ENCODE measurements at regions not wholly inside any gene's neighbourhood (a gene's known extent, or its start where the extent isn't known, plus 50 kb on each side); places are given as distances from the start of the nearest gene placed in this dataset.
"Not testable (repeated sequence)": the region's sequence is repeated elsewhere in the genome, so short reads cannot be mapped to it uniquely, and the experiment has no call there.

DNA sequence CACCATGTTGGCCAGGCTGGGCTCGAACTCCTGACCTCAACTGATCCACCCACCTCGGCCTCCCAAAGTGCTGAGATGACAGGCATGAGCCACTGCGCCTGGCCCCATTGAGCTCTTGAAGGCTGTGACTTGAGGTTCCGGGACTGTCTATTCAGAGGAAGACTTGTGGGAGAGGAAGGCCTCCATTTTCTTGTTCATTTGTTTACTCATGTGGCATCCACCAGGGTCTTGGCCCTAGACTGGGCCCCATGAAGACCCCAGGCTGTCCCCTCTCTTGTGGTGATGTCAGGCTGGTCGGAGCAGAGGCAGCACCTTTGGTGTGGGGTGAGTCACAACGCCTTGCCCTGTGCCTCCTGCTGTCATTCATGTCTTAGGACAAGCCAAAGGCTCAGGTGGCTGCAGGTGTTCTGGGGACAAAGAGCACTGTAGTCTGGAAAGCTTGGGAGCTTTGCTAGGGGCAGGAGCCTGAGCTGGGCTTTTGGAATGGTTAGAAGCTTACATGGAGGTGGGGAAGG is 224.6 kb upstream of the C1orf174 start:
- in situ Hi-C loops (cut with HindIII; ENCODE audit: low sequenced_read_pairs) = loop anchor here (25.0 kb wide), 1 partner anchor 1663 kb away; no protein-coding TSS in a partner anchor

DNA sequence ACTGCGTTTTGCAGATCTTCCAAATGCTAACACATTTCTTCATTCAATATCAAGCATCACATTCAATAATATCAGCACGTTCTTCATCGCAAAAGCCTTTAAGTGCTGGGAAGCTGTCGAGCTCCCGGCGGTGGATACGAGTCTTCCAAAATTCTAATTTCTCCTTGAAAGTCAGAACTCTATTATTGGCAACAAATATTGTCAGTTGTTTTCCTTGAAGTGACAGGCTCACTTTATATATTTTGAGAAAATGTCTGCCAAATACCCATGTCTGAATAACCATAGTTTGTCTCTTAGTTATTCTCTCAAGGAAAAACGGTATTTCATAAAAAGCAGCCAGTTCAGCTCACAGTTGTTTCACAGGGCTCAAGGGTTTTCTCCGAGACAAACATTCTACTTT is 226.2 kb upstream of the C1orf174 start:
- DNase-seq (ENCODE audit: low spot score) = no peak
- in situ Hi-C loops (cut with HindIII; ENCODE audit: low sequenced_read_pairs) = loop anchor here (25.0 kb wide), 1 partner anchor 1661 kb away; no protein-coding TSS in a partner anchor

More for the DNA sequence above, 224.6 kb upstream of the C1orf174 start:
- DNase-seq (ENCODE audit: low spot score) = no peak

DNA sequence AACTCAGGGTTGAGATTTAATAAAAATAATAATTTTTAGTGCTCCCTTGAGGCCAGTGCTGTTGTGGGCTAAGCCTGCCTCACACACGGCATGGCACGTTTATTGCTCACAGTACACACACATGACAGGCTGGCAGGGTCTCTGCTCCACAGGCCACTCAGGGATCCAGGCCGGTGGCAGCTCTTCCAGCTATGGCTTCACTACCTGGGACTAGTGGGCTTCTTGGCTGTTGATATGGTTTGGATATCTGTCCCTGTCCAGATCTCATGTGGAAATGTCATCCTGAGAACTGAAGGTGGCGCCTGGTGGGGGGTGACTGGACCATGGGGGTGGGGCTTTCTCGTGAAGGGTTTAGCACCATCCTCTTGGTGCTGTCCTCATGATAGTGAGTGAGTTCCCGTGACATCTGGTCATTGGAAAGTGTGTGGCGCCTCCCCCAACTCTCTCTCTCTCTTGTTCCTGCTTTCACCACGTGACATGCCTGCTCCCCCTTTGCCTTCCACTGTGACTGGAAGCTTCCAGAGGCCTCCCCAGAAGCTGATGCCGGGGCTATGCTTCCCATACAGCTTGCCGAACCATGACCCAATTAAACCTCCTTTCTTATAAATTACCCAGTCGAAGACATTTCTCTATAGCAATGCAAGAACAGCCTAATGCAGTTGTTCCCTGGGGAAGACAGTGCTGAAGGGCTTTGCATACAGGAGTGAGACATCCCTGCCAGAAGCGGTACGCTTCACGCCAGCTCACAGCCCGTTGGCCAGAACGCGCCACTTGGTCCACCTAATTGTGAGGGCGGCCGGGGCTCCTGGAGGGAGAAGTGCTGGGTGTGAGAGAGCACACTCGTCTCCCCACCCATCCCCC is 226.9 kb upstream of the C1orf174 start:
- no peak for DNase-seq (ENCODE audit: low spot score)

DNA sequence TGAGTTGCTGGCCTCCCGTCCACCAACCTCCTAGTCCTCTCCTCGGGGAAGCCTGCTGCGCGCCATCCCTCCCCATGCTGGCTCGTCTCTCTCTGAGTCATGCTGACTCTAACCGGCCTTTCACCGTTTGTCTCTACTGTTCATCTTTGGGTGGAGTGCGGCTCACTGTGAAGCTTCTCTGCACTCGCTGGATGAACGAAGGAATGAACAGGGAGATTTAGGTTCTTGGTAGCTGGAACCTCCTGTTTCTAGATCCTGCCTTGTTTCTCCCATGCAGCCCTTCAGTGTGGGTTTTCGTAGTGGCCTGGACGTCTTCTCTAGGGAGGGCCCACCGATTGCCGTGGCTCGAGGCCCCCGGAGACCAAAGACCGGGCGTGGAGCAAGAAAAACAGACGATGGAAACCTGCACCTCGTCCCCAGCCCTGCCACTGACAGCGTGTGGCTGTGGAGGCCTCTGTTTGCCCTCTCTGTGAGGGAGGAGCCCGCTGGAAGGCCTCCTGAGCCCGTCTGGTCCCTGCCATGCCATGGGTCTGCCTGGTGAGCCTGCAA is 227.6 kb upstream of the C1orf174 start:
- in situ Hi-C loops (cut with HindIII; ENCODE audit: low sequenced_read_pairs) = loop anchor here (25.0 kb wide), 1 partner anchor 1660 kb away; no protein-coding TSS in a partner anchor
- no peak for DNase-seq (ENCODE audit: low spot score)

More for the DNA sequence above, 226.9 kb upstream of the C1orf174 start:
- in situ Hi-C loops (cut with HindIII; ENCODE audit: low sequenced_read_pairs) = loop anchor here (25.0 kb wide), 1 partner anchor 1660 kb away; no protein-coding TSS in a partner anchor

DNA sequence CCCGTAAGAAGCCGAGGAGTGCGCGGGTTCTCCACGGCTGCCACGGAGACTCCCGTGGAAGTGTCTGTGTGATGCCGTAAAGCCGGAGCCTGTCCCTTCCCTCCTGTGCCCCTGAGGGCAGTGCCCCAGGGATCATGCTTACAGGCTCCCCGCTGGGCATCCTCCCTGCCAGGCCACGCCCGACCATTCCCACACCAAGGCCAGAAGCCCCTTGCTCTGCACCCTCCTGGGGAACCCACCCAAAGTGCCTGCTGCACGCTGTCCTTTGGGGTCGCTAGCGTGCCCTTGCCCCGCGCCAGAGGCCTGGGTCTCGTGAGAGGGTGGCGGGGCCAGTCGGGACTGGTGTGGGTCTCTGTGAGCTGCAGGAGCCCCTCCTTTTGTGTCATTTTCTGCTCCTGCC is 228.5 kb upstream of the C1orf174 start:
- in situ Hi-C loops (cut with HindIII; ENCODE audit: low sequenced_read_pairs) = loop anchor here (25.0 kb wide), 1 partner anchor 1659 kb away; no protein-coding TSS in a partner anchor
- DNase-seq (ENCODE audit: low spot score) = no peak

DNA sequence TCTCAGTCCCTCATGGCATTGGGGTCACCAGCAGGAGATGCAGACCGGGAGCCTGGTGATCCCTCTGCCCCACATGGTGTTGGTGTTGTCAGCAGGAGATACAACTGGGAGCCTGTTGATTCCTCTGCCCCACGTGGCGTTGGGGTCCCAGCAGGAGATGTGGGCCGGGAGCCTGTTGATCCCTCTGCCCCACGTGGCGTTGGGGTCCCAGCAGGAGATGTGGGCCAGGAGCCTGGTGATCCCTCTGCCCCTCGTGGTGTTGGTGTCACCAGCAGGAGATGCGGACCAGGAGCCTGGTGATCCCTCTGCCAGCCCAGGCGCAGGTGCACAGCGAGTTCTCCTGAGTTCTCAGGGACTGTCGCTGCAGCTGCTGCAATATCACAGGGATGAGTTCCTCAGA is 229.6 kb upstream of the C1orf174 start:
- in situ Hi-C loops (cut with HindIII; ENCODE audit: low sequenced_read_pairs) = loop anchor here (25.0 kb wide), 1 partner anchor 1658 kb away; no protein-coding TSS in a partner anchor
- DNase-seq (ENCODE audit: low spot score) = no peak

DNA sequence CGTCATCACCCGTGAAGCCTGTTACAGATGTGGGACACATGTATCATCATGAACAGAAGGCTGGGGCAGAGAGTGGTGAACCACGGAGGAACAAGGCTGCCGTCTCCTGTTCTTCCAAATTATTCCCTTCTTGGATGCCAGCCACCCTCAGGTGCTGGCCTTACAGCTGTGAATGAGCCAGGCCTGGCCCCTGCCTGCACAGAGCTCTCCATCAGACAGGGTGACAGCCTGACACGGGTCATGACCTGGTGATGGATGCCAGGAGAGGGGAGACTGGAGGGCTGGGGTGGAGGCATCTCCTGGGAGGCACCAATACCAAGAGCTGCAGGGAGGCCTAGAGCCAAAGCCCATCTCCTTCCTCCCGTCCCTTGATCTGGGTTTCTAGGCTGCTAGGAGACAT is 230.0 kb upstream of the C1orf174 start:
- in situ Hi-C loops (cut with HindIII; ENCODE audit: low sequenced_read_pairs) = loop anchor here (25.0 kb wide), 1 partner anchor 1657 kb away; no protein-coding TSS in a partner anchor
- DNase-seq (ENCODE audit: low spot score) = no peak

DNA sequence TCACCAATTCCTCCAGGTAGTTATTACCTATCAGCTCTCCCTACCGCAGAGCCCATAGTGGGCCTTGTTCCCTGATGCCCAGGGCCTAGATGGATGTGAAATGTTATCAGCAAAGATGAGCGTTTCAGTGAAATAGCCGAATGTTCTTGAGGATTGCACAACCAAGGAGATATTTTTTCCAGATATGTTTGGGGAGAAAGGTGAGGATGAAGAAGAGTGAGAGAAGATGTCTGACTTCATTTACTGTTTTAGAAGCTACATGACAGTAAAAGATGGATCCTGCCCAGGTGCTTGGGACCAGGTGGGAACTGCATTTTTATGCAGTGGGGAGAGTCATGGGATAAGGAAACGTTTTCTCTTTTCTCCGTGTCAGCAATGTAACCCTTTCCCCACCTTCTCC is 231.7 kb upstream of the C1orf174 start:
- DNase-seq (ENCODE audit: low spot score) = no peak
- in situ Hi-C loops (cut with HindIII; ENCODE audit: low sequenced_read_pairs) = loop anchor here (25.0 kb wide), 1 partner anchor 1656 kb away; no protein-coding TSS in a partner anchor

DNA sequence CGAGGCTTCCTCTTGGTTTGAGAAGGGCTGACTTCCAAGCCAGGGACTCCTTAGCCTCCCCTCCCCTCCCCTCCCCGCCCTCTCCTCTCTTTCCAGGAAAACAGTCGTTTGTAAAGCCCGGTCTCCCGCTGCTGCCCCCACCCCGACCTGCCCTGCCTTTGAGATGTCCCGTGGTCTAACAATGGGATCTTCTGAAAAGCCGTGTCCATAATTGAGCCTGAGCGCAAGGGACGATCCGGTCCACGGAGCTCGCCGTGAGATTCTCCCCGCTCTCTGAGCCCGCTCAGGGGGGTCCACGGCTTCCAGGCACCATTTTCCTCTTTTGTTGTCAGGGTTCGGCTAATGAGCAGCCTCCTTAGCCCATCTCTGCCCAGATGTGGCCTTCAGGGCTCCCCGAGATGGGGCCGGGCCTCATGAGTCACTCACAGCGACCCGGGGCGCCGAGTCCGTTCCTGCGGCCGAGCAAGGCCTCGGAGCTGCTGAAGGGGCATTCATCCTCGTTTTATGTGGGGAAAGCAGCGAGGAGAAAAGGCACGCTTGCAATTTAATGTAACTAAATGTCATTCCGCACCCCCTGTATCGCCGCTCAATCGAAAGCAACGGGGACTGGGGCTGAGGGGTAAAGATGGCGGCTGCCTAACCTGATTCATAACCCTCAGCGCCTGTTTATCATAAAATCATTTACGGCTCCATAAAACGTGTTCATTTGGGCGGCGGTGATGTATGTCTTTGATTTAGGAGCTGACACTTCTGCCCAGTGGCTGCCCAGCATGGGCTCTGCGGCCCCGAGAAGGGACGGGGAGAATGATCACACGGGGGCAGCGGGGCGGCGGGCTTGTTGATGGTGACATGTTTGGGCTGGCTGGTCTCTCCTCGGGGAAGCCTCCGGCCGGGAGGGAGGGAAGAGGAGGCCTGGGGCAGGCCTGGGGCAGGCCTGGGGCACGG is 232.6 kb upstream of the C1orf174 start:
- no peak for DNase-seq (ENCODE audit: low spot score)
- in situ Hi-C loops (cut with HindIII; ENCODE audit: low sequenced_read_pairs) = loop anchor here (25.0 kb wide), 1 partner anchor 1655 kb away; no protein-coding TSS in a partner anchor

DNA sequence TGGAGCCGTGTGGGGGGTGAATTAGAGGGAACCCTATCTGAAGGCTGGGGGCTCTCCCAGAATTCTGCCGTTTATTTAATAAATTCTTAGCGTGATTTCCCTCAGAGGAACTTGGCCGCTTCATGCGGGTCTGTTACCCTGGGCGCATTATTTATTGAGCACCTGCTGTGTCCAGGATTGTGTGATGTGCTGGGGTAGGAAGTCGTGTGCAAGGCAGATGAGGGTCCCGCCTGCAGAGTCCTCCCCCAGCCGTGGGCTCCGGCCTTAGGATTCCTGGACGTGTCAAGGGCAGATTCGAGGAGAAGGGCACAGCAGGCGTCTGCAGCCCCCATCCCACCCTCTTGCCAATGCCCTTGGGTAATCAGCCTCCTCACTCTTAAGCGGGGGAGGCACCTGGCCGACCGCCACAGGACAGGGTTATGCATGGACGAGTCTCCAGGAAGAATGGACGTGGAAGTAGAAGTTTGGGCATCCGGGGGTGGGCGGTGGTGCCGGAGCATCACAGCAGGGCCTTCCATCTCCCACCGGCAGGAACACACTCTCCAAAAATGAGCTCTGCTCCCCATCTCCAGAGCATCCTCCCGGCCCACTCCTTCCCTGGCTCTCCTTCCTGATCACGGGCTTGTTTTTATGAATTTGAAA is 233.3 kb upstream of the C1orf174 start:
- in situ Hi-C loops (cut with HindIII; ENCODE audit: low sequenced_read_pairs) = loop anchor here (25.0 kb wide), 1 partner anchor 1654 kb away; no protein-coding TSS in a partner anchor

DNA sequence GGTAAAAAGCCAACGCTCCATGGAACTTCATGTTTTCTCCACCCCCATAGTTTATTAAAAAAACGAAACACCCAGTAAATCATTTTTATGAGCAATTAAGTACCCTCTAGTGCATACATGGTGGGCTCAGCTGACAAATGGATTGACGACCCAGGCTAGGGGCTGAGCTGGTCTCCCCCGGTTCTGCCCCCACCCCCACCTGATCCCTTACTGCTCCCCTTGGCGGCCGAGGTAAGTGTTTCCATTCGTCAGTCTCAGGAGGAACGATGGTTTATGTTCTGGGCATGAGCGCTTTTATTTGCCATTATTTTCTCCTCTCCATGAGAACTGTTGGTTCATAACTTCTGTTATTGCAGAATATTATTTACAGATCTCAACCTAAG is 233.9 kb upstream of the C1orf174 start:
- no peak for DNase-seq (ENCODE audit: low spot score)
- in situ Hi-C loops (cut with HindIII; ENCODE audit: low sequenced_read_pairs) = loop anchor here (25.0 kb wide), 1 partner anchor 1653 kb away; no protein-coding TSS in a partner anchor

More for the DNA sequence above, 233.3 kb upstream of the C1orf174 start:
- DNase-seq (ENCODE audit: low spot score) = no peak

DNA sequence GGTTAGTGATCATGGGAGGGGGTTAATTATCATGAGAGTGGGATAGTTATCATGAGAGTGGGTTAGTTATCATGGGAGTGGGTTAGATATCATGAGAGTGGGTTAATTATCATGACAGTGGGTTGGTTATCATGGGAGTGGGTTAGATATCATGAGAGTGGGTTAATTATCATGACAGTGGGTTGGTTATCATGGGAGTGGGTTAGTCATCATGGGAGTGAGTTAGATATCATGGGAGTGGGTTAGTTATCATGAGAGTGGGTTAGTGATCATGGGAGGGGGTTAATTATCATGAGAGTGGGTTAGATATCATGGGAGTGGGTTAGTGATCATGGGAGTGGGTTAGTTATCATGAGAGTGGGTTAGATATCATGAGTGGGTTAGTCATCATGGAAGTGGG is 235.8 kb upstream of the C1orf174 start:
- not testable (repeated sequence) for DNase-seq (ENCODE audit: low spot score)
- in situ Hi-C loops (cut with HindIII; ENCODE audit: low sequenced_read_pairs) = loop anchor here (25.0 kb wide), 1 partner anchor 1651 kb away; no protein-coding TSS in a partner anchor

DNA sequence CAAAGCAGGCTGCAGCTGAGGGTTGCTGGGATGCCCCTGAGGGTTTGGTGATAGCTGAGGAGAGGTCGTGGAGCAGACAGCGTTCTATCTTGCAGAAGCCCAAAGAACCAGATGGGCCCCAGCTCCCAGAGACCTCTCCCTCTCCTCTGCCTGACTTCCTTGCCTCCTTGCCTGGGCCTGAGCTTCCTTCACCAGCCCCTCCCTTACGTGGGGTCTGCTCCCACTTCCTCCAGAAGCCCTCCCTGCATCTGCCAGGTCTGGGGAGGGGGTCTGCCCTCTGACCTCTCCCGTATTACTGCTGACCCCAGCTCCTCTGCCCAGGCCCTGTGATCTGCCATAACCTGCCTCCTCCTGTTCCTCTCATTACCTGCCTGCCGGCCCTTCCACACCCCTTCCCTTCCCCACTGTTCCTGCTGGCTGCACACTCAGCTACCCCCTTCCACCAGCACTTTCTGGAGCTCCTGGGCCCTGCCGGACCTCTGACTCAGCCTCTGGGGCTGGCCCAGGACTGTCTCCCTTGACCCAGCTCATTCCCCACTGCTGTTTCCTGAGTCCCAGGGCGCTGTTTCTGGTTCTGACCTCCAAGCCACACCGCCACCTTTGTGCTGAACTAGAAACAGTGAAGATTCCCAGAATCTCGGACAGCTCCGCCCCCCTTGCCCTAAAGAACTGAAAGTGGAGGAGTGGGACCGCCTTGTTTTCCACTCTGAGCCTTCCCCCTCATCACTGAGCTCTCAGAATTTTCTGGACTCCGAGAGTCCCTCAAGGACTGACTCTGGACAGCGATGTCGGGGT is 237.7 kb upstream of the C1orf174 start:
- in situ Hi-C loops (cut with HindIII; ENCODE audit: low sequenced_read_pairs) = loop anchor here (25.0 kb wide), 1 partner anchor 1649 kb away; no protein-coding TSS in a partner anchor

DNA sequence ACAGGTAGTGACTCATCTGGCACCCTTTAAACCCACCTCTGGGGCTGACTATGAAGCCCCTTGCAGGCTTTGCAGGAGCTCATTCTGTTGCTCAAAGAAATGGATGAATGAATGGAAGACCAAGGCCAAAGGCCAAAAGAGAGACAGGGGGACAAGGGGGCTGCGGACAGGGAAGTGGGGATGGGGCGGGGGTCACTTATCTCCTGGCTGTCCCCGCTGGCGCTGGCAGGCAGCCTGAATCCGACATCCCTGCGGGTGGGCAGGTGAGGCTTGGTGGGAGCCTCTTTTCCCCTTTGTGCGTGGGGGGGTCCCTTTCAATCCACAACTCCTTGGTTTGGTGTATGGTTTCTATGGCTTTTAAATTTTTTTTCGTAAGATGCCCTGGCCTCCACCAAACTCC is 239.6 kb upstream of the C1orf174 start:
- in situ Hi-C loops (cut with HindIII; ENCODE audit: low sequenced_read_pairs) = loop anchor here (25.0 kb wide), 1 partner anchor 1648 kb away; no protein-coding TSS in a partner anchor
- no peak for DNase-seq (ENCODE audit: low spot score)

More for the DNA sequence above, 237.7 kb upstream of the C1orf174 start:
- no peak for DNase-seq (ENCODE audit: low spot score)

DNA sequence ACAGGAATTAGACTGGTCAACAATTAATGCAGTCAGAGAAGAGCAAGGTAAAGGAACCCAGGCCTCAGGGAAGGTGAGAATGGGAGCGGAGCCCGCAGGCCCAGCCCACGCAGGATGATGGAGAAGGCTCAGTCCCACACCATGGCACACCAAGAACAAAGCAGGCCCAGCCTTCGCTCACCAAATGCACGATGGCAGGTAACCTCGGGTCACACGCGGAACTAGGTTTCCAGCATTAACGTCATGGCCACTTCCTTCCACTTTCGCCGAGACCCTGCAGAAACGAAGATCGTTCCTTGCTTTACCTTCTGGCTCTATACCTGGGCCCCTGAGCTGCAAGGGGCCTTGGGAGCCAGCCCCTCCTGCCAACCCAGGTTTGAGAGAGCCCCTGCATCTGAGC is 240.2 kb upstream of the C1orf174 start:
- DNase-seq (ENCODE audit: low spot score) = no peak
- in situ Hi-C loops (cut with HindIII; ENCODE audit: low sequenced_read_pairs) = loop anchor here (25.0 kb wide), 1 partner anchor 1647 kb away; no protein-coding TSS in a partner anchor

DNA sequence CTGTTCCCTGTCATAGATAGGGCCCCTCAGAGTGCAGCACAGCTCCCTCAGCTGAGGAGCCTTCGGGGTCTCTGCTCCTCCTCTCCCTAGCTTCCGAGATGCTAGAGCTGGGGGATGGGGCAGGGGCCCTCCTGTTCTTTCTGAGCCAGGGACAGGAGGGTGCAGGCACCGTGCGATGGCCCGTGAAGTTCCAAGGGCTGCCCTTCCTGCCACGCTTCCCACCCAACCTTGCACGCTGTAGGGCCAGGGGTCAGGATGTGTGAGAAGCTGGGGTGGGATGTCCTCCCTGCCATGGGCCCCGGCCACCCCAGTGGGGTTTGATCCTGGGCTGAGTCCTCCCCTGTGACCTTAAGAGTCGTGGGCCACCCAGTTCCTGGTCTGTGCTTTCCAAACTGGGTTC is 240.7 kb upstream of the C1orf174 start:
- in situ Hi-C loops (cut with HindIII; ENCODE audit: low sequenced_read_pairs) = loop anchor here (25.0 kb wide), 1 partner anchor 1646 kb away; no protein-coding TSS in a partner anchor
- DNase-seq (ENCODE audit: low spot score) = no peak

DNA sequence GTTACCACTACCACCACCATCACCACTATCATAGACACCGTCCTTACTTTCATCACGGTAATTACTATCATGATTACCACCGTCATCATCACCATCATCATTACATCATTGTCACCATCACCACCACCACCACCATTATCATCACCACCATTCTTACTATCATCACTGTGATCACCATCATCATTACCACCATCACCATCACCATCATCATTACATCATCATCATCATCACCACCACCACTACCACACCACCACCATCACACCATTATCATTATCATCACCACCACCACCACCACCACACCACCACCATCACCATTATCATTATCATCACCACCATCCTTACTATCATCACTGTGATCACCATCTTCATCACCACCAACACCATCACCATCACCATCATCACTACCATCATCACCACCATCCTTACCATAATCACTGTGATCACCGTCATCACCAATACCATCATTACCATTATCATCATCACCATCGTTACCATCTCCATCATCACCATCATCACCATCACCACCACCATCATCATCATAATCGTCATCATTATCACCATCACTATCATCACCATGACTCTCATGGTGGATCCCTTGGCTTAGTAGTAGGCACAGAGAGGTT is 244.4 kb upstream of the C1orf174 start:
- DNase-seq (ENCODE audit: low spot score) = no peak
- in situ Hi-C loops (cut with HindIII; ENCODE audit: low sequenced_read_pairs) = loop anchor here (25.0 kb wide), 1 partner anchor 1643 kb away; no protein-coding TSS in a partner anchor

Data from G401 (cell line).